Activated naive CD4-positive, alpha-beta T cell (primary cell): ENCODE measurements at regions not wholly inside any gene's neighbourhood (a gene's known extent, or its start where the extent isn't known, plus 50 kb on each side); places are given as distances from the start of the nearest gene placed in this dataset.

Source experiments
- DNase-seq, 4 experiments: peaks; one replicate each; lab custom pipeline; 2025; lab: John Stamatoyannopoulos, UW

DNA sequence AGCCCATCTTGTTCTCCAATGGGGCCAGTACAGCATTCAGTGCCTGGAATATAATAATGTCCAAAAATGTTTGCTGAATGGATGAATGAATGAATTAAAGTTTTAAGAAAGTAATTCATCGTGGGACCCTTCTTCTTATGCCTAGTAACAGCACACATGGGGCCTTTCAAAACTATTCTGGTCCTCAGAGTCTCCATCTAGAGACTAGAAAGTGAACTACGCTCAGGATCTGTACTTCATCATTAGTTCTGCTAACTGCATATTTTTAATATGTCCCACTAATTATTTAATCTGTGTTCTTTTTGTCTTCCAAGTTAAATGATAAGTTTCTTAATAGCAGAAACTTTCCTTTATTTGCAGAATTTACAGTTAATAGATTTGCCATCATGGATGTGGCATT lies 172.5 kb downstream of the SMAD2 start:
- no peak for DNase-seq

GRCh38 chr18:47756364-47757016 lies 174.0 kb downstream of the SMAD2 start:
- peak in 2 of 4 experiments; percentile 14 for DNase-seq

GRCh38 chr18:47755102-47755456 lies 175.4 kb downstream of the SMAD2 start:
- DNase-seq: no peak

- DNase-seq: peak in 3 of 4 experiments; percentile 6 to 28 (median 12)
Measured at GRCh38 chr18:47754311-47755101, 176.0 kb downstream of the SMAD2 start.

DNA sequence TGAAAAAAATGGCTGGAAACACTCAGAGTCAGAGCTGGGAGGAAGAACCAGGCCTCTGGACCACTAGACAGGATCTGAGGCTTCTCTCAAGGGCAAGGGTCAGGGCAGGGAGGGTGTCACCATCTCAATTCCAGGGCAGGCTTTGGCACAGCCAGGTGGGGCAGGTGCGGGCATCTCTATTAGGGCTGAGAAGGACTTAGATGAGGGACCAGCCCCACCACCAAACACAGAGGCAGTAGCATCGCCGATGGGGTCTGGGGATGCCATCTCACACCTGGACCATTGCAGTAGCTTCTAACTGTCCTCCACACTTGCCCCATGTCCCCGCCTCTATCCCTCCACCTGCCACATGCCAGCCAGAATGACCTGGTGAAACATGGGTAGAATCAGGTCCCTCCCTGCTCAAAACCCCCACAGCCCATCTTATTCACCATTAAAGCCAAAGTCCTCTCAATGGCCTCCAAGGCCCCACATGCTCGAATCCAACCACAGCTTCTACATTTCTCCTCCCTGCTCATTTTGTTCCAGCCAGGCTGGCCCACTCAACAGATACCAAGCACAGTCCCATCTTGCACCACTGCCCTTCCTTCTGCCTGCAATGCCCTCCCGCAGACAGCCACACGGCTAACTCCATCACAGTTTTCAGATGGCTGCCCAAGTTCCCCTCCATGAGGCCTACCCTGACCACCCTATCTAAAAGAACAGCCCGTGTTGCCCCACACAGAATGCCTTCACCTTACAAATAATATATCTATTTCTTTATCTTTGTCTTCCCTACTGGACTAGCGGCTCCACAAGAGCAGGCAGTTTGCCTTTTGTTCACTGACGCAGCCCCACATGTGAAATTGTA lies 177.4 kb downstream of the SMAD2 start:
- no peak for DNase-seq

DNA sequence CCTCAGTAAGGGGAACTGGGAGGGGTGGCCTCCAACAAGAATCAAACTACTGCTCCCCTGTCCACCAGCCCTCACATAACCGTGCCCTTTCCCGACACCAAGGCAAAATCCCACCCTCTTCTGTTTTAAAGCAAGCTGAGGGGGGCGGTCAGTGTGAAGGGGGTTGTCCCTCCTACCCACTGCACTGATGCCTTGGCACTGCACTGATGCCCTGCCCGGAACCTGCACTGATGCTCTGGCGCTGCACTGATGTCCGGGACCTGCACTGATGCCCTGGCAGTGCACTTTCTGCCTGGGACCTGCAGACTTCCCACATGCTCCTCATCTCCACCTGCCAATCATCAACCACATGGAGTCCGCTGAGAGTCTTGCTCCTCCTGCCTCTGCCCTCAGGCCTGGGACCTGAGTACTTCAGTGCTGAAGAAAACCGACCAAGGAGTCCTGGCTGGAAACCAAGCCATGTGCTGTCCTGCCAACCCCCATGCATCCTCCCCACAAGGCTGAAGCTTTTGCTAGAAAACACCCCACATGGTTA lies 179.5 kb downstream of the SMAD2 start:
- DNase-seq: no peak

- no peak for DNase-seq
Measured at GRCh38 chr18:47749600-47749973, 180.9 kb downstream of the SMAD2 start.

DNA sequence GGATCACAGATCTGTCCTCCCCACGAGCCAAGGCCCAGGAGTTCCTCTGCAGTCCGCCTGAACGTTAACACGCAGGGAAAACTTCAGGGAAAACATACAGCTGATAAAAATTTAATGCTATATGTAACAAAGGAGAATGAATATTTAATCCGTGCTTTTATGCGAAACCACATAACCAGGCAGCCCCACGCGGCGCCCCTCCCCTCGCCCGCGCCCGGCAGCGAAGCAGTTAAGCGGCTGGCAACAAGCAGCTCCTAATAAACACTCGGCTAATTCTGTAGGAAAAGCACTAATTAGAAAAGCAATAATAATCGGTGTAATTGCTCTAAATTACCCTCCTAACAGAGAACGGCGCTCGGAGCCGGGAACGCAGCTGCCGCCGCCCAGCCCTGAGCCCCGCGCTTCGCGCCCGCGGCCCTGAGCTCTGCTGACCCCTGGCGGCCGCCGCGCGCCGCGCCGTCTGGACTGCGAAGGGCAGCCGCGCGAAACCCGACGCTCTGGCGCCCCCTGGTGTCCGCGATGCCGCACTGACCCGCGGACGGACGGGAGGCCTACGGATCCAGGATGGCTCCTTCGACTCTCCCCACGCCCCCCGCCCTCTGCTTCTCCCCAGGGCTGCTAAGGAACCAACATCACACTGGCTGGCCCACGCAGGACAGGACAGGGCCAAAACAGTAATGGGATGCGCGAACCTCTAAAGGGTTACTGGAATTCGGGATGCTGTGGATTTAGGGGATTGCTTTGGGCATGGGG lies 181.4 kb downstream of the SMAD2 start:
- DNase-seq: peak; percentile 56 to 85 (median 74)

GRCh38 chr18:47748093-47748796 lies 182.2 kb downstream of the SMAD2 start:
- no peak for DNase-seq

DNA sequence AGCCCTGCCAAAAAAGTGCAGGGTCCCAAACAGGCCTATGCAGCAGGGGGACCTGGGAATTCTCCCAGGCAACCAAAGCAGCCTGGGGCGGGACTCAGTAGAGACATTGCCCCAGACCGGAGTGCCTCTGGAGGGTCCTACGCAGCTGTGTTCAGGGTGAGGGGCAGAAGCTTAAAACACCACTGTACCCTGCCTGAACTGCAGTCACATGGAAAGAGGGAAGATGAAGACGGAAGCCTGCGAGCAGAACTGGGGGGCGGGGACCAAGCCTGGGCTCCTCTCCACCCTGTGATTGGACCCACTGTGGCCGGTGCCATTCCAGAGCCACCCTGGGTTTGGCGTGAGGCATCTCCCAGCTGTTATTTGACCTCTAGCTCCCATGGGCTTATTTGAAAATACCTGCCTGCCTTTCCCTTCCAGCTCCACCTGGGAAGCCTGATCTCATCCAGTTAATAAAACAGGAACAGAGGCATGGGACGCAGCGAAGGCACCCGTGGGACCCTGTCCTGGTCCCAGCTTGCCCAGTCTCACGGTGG lies 183.1 kb downstream of the SMAD2 start:
- no peak for DNase-seq

DNA sequence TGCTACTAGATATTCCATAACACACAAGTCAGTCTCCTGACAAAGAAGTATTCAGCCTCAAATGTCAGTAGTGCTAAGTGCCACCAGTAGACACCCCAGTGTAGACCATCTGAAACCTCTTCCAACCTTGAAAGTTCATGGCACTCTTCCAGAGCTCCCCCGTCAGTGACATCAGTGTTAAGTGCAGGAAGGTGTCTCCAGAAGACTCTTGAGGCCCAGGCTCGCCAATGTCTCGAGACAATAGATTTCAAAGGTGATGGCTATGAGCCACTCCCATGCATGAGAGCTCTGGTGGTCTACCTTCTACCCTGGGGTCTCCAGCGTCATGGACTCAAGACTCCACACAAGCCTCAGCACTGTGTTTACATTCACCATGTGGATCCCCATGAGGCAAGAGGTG lies 183.8 kb downstream of the SMAD2 start:
- DNase-seq: no peak

GRCh38 chr18:47745227-47745626 lies 185.2 kb downstream of the SMAD2 start:
- DNase-seq: no peak

- no peak for DNase-seq
Measured at GRCh38 chr18:47737956-47738355, 192.5 kb downstream of the SMAD2 start.

DNA sequence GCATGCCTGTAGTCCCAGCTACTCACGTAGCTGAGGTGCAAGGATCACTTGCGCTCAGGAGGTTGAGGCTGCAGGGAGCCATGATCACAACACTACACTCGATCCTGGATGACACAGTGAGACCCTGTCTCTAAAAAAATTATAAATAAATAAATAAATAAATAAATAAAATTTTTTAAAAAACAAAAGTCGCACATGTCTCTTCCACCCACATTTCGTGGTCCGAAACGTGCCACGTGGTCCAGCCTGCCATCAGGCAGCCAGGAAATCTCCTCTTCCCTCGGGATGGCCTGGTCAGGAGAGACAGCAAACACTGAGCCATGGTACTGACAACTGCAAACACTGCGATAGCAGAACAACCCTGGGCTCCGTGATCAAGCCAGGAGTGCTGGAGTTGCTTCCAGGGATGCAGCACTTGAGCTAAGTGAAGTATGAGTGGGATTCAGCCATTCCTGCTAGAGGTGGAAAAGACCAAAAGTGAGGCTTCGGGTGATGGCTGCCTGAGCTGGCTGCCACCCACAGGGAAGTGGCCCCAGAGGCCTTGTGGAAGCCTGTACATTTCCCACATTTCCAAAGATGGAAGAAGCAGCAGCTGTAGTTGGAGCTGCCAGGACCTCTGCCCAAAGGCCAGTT lies 193.1 kb downstream of the SMAD2 start:
- no peak for DNase-seq

DNA sequence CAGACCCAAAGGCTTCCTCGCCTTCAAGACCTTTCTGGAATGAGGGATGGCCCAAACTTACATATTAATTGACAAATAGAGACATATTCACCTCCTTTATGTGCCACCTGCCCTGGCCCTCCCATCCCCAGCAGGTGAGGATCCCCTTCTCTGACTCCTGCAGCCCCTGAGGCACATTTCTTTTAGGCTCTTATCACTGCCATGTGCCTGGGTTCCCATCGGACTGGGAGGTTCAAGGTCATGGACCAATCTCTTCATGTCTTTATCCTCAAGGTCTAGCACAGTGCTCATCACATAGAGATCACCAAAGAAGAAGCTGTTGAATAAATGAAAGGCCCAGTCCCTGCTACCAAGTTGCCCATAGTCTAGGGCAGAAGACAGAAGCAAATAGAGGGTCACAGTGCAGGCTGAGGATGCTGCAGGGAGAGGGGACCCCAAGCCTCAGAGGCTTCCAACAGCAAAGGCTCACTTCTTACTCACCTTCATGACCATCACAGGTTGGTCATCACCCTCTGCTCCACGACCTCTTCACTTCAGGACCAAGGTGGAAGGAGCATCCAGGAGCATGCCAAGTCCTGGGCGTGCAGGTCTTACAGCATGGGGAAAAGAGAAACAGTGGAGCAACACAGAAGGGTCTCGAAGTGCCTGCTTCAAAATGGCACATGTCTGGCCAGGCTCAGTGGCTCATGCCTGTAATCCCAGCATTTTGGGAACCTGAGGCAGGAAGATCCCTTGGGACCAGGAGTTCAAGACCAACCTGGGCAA lies 193.9 kb downstream of the SMAD2 start:
- no peak for DNase-seq

- DNase-seq: no peak
Measured at GRCh38 chr18:47735041-47735702, 195.3 kb downstream of the SMAD2 start.

DNA sequence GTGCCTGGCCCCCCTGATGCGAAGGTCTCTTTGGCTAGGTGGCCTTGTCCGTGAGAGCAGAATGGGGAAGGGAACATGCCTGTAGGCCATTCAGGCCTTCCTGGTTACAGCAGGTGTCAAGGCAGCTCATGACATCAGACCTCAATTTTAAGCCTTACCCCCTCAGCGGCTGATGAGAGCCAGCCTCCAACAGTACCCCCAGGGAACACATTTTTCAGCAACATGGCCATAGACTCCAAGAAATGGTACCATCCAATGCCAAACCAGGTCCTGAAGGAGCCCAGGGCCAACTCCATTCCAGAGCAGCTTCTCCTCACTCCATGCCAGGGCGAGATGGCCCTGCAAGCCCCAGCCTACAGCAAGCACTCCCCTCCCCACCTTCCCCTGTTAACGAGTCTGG lies 199.2 kb downstream of the SMAD2 start:
- DNase-seq: no peak

GRCh38 chr18:47730795-47731194 lies 199.7 kb downstream of the SMAD2 start:
- no peak for DNase-seq

- no peak for DNase-seq
Measured at GRCh38 chr18:47729356-47729755, 201.1 kb downstream of the SMAD2 start.
